ENCODE measurements at regions not wholly inside any gene's neighbourhood (a gene's known extent, or its start where the extent isn't known, plus 50 kb on each side); places are given as distances from the start of the nearest gene placed in this dataset.

GRCh38 chr5:179406031-179406961 lies 61.0 kb upstream of the ADAMTS2 start:
- H4K20me1 ChIP-seq (ENCODE audit: insufficient read depth, low read length) = no peaks in the 10 kb centered on the region
- H3K4me3 Mint-ChIP-seq = no peak overlapping the region

More at GRCh38 chr5:179406031-179406961, 61.0 kb upstream of the ADAMTS2 start:
- Mint-ChIP-seq H3K27me3 (ENCODE audit: low read depth in 3 of 3) (peaks cover 0 to 4% (median 4%) of the 10 kb centered on the region in 3 donors), H3K9me3 (peaks cover 2 to 15% (median 10%) of the 10 kb centered on the region in 7 donors), H3K27ac (no peak overlapping the region), H3K4me1 (no peaks in the 10 kb centered on the region), H3K36me3 (no peaks in the 10 kb centered on the region)
- TF ChIP-seq CTCF (IDR thresholded peaks at IDR 0.05) = no peak
- no peak overlapping the region for H3K27ac ChIP-seq (ENCODE audit: low read depth in 1 of 2, low read length in 2 of 2)
- intact Hi-C loops (cut with micrococcal nuclease) = no loop called here
- H3K4me3 ChIP-seq (replicated peaks in 1 of 3; ENCODE audit: low read depth in 2 of 3, low read length in 3 of 3) = no peak overlapping the region
- WGBS (ENCODE audit: insufficient coverage) = 91% methylated on average over 18 of the region's 18 CpGs
- H3K4me2 ChIP-seq (replicated peaks; ENCODE audit: extremely low read depth, low read length, poor library complexity, severe bottlenecking) = no peak overlapping the region
- no peak overlapping the region for H3K9ac ChIP-seq (ENCODE audit: insufficient read depth, low read length, poor library complexity, severe bottlenecking)
- peaks cover 5 to 8% of the 10 kb centered on the region in 2 donors for H3K9me3 ChIP-seq (replicated peaks in 1 of 2; ENCODE audit: control insufficient read depth in 1 of 2, insufficient read depth in 1 of 2, low read length in 2 of 2)
- no peaks in the 10 kb centered on the region for H3K27me3 ChIP-seq (ENCODE audit: control insufficient read depth in 2 of 2, insufficient read depth in 2 of 2, low read length in 2 of 2)
- H3K36me3 ChIP-seq (replicated peaks in 1 of 2; ENCODE audit: control insufficient read depth in 1 of 2, insufficient read depth in 2 of 2, low read length in 2 of 2) = no peaks in the 10 kb centered on the region
- no peak overlapping the region for H2AFZ ChIP-seq (ENCODE audit: insufficient read depth, low read depth, low read length, poor library complexity, severe bottlenecking)
- no peaks in the 10 kb centered on the region for H3K79me2 ChIP-seq (ENCODE audit: insufficient read depth, low read length)
- DNase-seq = no peak
- no peaks in the 10 kb centered on the region for H3K4me1 ChIP-seq (ENCODE audit: control insufficient read depth in 1 of 2, insufficient read depth in 2 of 2, low read length in 2 of 2)

Measured in CD14-positive monocyte (primary cell).